ENCODE measurements at regions not wholly inside any gene's neighbourhood (a gene's known extent, or its start where the extent isn't known, plus 50 kb on each side); places are given as distances from the start of the nearest gene placed in this dataset.

DNA sequence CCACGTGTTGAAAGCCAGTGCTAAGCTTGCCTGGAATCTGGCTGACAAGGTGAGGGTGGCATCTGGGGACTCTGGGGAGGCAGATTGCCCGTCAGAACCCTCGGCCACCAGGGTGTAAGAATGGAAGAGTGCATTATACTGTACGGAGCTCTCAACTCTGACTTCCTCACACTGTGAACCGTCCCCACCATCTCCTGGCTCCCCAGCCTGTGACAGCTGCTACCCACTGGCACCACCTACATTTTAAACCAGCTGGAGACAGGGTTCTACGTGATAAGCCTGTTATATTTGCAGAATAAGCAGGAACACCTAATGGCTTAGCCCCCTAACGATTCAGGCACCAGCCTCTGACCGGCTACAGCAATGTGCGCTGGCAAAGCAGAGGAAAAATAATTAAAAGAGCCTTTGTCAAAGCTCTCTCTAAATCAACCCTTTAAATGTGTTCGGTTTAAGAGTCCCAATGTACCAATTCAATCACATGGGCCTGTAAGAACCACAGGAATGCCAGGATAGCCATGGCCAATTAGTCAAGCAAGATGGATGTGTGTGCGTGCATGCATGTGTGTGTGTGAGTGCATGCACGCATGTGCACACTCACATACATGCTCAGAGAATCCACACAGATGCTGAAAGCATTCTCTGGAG, 89.1 kb upstream of the TAB2 start:
- intact Hi-C loops (cut with DNase I): no loop called here
- Histone ChIP-seq H3K4me1 (peaks cover 0 to 37% (median 1%) of the 10 kb centered on the region in 3 donors), H3K27me3 (no peaks in the 10 kb centered on the region), H3K36me3 (no peaks in the 10 kb centered on the region), H3K4me3 (no peak overlapping the region), H3K27ac (peak overlapping the region in 1 of 4 donors; percentile 13), H3K9me3 (no peaks in the 10 kb centered on the region)
- 68 to 72% methylated on average over 11 to 12 of the region's 12 CpGs for WGBS, 2 donors
- no peak for TF ChIP-seq CTCF (IDR thresholded peaks at IDR 0.05)
- TF ChIP-seq POLR2A (IDR thresholded peaks at IDR 0.05): no peak
- DNase-seq: no peak

GRCh38 chr6:149229096-149229495, 88.4 kb upstream of the TAB2 start:
- H3K27me3 ChIP-seq: no peaks in the 10 kb centered on the region
- peaks cover 0 to 37% (median 3%) of the 10 kb centered on the region in 3 donors for H3K4me1 ChIP-seq
- no peak for DNase-seq
- 69 to 79% methylated on average over 6 of the region's 6 CpGs for WGBS, 2 donors
- H3K4me3 ChIP-seq: no peak overlapping the region
- no peaks in the 10 kb centered on the region for H3K36me3 ChIP-seq
- intact Hi-C loops (cut with DNase I): no loop called here
- TF ChIP-seq POLR2A (IDR thresholded peaks at IDR 0.05) (no peak), CTCF (IDR thresholded peaks at IDR 0.05) (no peak)
- H3K27ac ChIP-seq: no peak overlapping the region
- H3K9me3 ChIP-seq: no peaks in the 10 kb centered on the region

- peaks cover 0 to 43% (median 7%) of the 10 kb centered on the region in 3 donors for H3K4me1 ChIP-seq
- intact Hi-C loops (cut with DNase I): no loop called here
- DNase-seq: no peak
- H3K4me3 ChIP-seq: no peak overlapping the region
- H3K27ac ChIP-seq: no peak overlapping the region
- H3K9me3 ChIP-seq: no peaks in the 10 kb centered on the region
- TF ChIP-seq CTCF (IDR thresholded peaks at IDR 0.05) (no peak), POLR2A (IDR thresholded peaks at IDR 0.05) (no peak)
- no peaks in the 10 kb centered on the region for H3K36me3 ChIP-seq
- no peaks in the 10 kb centered on the region for H3K27me3 ChIP-seq
- WGBS, 2 donors: 67 to 85% methylated on average over 5 of the region's 5 CpGs
Observed at GRCh38 chr6:149230712-149231460, 86.6 kb upstream of the TAB2 start.

GRCh38 chr6:149231778-149232177, 85.7 kb upstream of the TAB2 start:
- Histone ChIP-seq H3K9me3 (no peaks in the 10 kb centered on the region), H3K27ac (peak overlapping the region in 2 of 4 donors; percentile 22 to 49), H3K4me3 (no peak overlapping the region), H3K36me3 (no peaks in the 10 kb centered on the region), H3K27me3 (no peaks in the 10 kb centered on the region), H3K4me1 (peaks cover 0 to 43% (median 7%) of the 10 kb centered on the region in 3 donors)
- DNase-seq: no peak
- intact Hi-C loops (cut with DNase I): no loop called here
- TF ChIP-seq CTCF (IDR thresholded peaks at IDR 0.05) (no peak), POLR2A (IDR thresholded peaks at IDR 0.05) (no peak)
- 68 to 73% methylated on average over 7 of the region's 7 CpGs for WGBS, 2 donors

DNA sequence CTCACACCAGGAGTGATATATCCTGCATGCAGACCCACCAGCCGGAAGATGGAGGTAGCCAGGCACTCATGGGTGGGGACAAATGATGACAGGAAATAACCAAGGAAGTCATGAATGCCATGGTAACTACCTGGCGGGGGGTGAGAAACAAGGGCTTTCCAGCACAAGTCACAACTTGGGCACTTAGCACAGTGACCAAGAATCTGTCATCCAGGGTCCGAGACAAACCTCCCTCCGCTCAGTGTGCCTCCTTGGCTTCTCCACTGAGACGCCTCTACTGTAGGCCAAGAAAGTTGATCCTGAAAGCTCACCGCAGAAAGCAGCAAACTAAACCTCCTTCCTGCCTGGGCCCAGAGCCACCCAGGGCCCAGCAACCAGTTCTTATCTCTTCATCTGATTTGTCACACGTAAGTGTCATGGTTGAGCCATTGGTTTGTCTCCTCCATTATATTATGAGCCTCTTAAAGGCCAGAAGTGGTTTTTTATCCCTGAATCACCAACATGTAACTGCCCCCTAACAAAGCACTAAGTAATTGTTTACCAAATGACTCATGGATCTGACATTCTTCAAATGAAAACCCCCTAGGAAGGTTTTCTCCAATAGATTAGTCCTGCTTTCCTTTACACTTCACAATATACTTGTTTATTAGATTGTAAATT, 84.3 kb upstream of the TAB2 start:
- Histone ChIP-seq H3K27ac (peak overlapping the region in 1 of 4 donors; percentile 0), H3K27me3 (no peaks in the 10 kb centered on the region), H3K9me3 (no peaks in the 10 kb centered on the region), H3K4me1 (peaks cover 0 to 43% (median 7%) of the 10 kb centered on the region in 3 donors), H3K4me3 (no peak overlapping the region), H3K36me3 (no peaks in the 10 kb centered on the region)
- no peak for DNase-seq
- intact Hi-C loops (cut with DNase I): no loop called here
- 67 to 75% methylated on average over 7 of the region's 7 CpGs for WGBS, 2 donors
- TF ChIP-seq CTCF (IDR thresholded peaks at IDR 0.05) (no peak), POLR2A (IDR thresholded peaks at IDR 0.05) (no peak)
